Thoracic aorta (tissue), 2 donors: ENCODE measurements at regions not wholly inside any gene's neighbourhood (a gene's known extent, or its start where the extent isn't known, plus 50 kb on each side); places are given as distances from the start of the nearest gene placed in this dataset.

ENCODE experiments used
- ATAC-seq: fragments of 150-250 bp; one replicate; pipeline ENCODE4 v1.8.0; 2017; ENCODE audit warnings: low read depth; ENCODE audit not compliant: insufficient number of reproducible peaks, low FRiP score
- DNase-seq: peaks from one replicate; pipeline ENCODE4 v3.0.0-alpha.2; 2020; ENCODE audit warnings: low spot score
- H3K27ac ChIP-seq, 2 donors: fragments of 200-600 bp; sonication (generic); 1 replicate in 1 of 2; 2 replicates in 1 of 2; pipeline ENCODE4 v1.5.1; 2016; ENCODE audit warnings: mild to moderate bottlenecking in 2 of 2, moderate library complexity in 2 of 2
- H3K27me3 ChIP-seq: fragments of 200-600 bp; sonication (generic); replicated peaks from 2 replicates; pipeline ENCODE4 v1.6.0; 2016; ENCODE audit warnings: mild to moderate bottlenecking; ENCODE audit not compliant: insufficient read depth
- H3K36me3 ChIP-seq: fragments of 200-600 bp; sonication (generic); one replicate; pipeline ENCODE4 v1.5.1; 2016
- H3K4me1 ChIP-seq, 2 donors: fragments of 200-600 bp; sonication (generic); 1 replicate in 1 of 2; 2 replicates in 1 of 2; pipeline versions ENCODE4 v1.5.1 to v1.6.0; 2016; ENCODE audit warnings: low read depth in 2 of 2, mild to moderate bottlenecking in 1 of 2; ENCODE audit not compliant: control insufficient read depth in 1 of 2
- H3K4me3 ChIP-seq: fragments of 200-600 bp; sonication (generic); 2 replicates; pipeline ENCODE4 v1.5.1; 2016; ENCODE audit warnings: mild to moderate bottlenecking
- H3K9me3 ChIP-seq: fragments of 200-600 bp; sonication (generic); 2 replicates; pipeline ENCODE4 v1.5.1; 2016
- TF ChIP-seq, protein P1 (sequence below): fragments of 200-600 bp; sonication (generic); IDR thresholded peaks from one replicate; pipeline ENCODE4 v1.5.1; 2019; ENCODE audit warnings: antibody characterized with exemption

DNA sequence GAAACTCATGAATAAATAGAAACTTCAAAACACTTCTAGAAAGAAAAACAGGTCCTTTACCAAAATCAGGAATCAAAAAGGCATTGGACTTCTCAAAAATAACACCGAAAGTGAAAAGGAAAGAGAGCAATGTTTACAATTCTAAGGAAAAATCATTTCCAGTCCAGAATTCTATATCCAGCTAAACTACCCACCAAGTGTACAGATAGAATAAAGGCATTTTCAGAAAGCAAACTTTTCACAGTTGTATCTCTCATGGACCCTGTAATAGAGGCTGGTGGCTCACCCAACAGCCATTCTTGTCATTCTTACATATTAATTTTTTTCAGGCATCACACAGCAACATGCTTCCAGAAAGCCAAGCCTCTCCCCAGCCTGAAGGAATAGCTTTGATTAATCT lies 63.7 kb downstream of the FOXD1 start:
- H3K27ac ChIP-seq: no peak overlapping the region
- TF ChIP-seq, protein P1, sequence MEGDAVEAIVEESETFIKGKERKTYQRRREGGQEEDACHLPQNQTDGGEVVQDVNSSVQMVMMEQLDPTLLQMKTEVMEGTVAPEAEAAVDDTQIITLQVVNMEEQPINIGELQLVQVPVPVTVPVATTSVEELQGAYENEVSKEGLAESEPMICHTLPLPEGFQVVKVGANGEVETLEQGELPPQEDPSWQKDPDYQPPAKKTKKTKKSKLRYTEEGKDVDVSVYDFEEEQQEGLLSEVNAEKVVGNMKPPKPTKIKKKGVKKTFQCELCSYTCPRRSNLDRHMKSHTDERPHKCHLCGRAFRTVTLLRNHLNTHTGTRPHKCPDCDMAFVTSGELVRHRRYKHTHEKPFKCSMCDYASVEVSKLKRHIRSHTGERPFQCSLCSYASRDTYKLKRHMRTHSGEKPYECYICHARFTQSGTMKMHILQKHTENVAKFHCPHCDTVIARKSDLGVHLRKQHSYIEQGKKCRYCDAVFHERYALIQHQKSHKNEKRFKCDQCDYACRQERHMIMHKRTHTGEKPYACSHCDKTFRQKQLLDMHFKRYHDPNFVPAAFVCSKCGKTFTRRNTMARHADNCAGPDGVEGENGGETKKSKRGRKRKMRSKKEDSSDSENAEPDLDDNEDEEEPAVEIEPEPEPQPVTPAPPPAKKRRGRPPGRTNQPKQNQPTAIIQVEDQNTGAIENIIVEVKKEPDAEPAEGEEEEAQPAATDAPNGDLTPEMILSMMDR: no peak
- ATAC-seq: no peak
- peaks cover 8 to 26% of the 10 kb centered on the region in 2 donors for H3K4me1 ChIP-seq
- H3K27me3 ChIP-seq: peaks cover 12% of the 10 kb centered on the region
- no peak for DNase-seq
- H3K4me3 ChIP-seq: no peak overlapping the region
- peaks cover 15% of the 10 kb centered on the region for H3K9me3 ChIP-seq
- H3K36me3 ChIP-seq: no peaks in the 10 kb centered on the region

DNA sequence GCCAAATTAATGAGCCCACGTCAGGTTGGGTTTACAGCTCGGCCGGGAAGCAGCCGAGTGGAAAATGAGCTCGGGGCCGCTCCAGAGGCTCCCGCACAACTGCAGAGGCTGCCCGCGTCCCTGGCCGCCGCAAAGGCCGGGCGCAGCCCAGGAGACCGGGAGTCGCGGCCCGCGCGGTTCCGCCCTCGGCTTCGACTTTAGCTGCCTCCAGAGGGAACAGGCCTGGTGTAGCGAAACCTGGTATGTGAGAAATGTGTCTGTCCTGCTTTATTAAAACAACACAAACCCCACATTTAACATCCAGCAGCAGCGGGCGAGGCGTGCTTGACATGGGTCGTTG lies 66.2 kb downstream of the FOXD1 start:
- Histone ChIP-seq H3K27me3 (peaks cover 12% of the 10 kb centered on the region), H3K36me3 (no peaks in the 10 kb centered on the region), H3K27ac (no peak overlapping the region), H3K9me3 (peaks cover 15% of the 10 kb centered on the region), H3K4me3 (peak overlapping the region; percentile 51), H3K4me1 (peaks cover 0 to 10% of the 10 kb centered on the region in 2 donors)
- ATAC-seq (no peak), DNase-seq (no peak)
- TF ChIP-seq, protein P1: no peak

DNA sequence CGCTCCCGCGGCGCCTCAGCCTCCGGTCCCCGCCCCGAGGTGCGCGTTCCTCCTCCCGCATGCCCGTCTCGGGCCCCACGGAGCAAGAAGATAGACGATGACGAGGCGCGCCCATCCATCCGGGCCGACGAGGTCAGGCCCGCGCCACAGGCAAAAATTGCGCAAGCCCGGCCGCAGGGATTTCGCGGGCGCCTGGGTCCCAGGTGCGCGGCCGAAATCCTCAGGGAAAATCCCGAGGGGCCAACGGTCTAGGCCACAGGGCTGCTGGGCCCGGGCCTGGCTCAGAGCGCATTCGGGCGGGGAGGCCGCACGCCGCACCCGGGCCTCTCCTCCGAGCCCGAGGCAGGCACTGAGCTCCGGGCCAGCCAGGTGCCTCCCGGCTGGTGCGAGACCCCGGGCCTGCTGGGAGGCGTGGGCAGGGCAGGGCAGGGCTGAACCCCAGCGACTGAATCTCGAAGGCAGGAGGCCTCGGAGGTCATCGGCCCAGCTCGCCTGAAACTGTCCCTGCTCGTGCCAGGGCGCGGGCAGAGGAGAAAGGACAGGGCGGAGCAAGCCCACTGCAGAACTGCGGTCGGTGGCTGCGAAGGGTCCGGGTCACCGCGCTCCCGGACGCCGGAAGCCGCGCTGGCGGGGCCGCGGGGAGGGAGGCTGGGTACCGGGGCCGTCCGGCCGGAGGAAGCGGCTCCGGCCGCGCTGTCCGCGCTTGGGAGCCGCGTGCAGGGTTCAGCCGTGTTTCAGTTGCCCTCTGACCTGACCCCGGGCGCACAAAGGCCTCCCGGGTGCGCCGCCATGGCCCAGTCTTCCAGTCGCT lies 66.8 kb downstream of the FOXD1 start:
- Histone ChIP-seq H3K27ac (no peak overlapping the region), H3K27me3 (peaks cover 12% of the 10 kb centered on the region), H3K9me3 (peaks cover 15% of the 10 kb centered on the region), H3K4me1 (peaks cover 0 to 7% of the 10 kb centered on the region in 2 donors), H3K4me3 (peak overlapping the region; percentile 51), H3K36me3 (no peaks in the 10 kb centered on the region)
- TF ChIP-seq, protein P1: no peak
- ATAC-seq: no peak
- DNase-seq: no peak

DNA sequence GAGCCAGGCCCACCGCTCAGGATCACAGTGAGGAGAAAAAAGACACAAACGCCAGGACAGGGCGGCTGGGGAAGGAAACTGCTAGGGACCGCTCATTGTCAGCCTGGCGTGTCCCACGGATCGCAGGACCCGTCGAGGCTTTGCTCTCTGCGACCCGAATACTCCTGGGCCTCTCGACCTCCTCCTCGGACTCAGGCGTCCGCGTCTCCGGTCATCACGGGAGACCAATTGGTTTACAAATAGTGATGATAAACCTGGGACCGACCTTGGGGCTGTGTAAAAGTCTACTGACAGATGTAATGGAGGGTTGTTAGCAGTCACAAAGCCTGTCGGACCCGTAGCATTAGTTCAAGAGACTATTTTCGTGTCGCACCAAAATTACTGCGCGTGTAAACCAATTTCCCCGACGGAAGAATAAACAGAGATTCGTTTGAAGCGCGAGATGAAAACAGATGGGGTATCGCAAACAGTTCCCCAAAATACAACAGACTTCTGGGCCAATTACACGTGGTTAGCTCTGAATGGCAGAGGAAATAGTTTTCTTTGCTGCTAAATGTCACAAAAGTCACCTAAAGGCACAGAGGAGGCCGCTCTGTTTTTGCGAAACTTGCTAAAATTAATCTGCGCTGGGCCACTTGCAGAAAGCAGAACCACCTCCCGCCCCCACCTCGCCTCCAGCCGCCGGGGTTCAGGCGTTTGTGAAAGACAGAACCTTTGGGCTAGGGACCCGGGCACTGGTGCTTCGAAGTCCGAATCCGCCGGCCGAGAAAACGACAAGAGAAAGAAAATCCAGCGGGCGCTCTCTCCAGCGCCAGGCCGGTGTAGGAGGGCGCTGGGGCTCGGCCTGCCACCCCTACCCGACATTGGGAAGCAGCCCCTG lies 67.6 kb downstream of the FOXD1 start:
- H3K4me3 ChIP-seq: peak overlapping the region; percentile 51
- no peak for DNase-seq
- peaks cover 15% of the 10 kb centered on the region for H3K9me3 ChIP-seq
- H3K27me3 ChIP-seq: peaks cover 12% of the 10 kb centered on the region
- no peak for ATAC-seq
- no peak overlapping the region for H3K27ac ChIP-seq
- H3K4me1 ChIP-seq: peaks cover 0 to 7% of the 10 kb centered on the region in 2 donors
- TF ChIP-seq, protein P1: no peak
- no peaks in the 10 kb centered on the region for H3K36me3 ChIP-seq

DNA sequence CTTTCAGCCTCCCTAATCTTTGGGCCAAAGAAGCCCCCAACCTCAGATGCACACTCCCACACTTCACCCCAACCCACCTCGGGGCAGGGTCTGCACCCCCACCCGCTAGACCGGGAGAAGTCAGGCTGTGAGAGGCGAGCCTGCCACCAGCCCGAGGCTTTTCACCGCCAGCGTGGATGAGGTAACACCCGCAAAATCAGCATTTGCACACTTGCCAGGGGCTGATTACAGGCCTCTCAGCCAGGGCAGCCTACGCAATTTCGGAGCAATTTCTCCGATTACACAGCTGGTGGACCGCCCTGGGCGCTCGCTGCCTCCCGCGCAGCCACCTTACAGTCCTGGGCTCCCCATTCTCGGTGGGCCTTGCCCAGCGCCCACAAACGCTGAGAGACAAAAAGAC lies 68.5 kb downstream of the FOXD1 start:
- TF ChIP-seq, protein P1: no peak
- no peak for ATAC-seq
- H3K27me3 ChIP-seq: peaks cover 12% of the 10 kb centered on the region

More for the DNA sequence above, 68.5 kb downstream of the FOXD1 start:
- H3K4me1 ChIP-seq: peaks cover 0 to 7% of the 10 kb centered on the region in 2 donors
- H3K9me3 ChIP-seq: peaks cover 10% of the 10 kb centered on the region
- H3K36me3 ChIP-seq: no peaks in the 10 kb centered on the region
- no peak overlapping the region for H3K27ac ChIP-seq
- no peak for DNase-seq
- no peak overlapping the region for H3K4me3 ChIP-seq
